ENCODE measurements at regions not wholly inside any gene's neighbourhood (a gene's known extent, or its start where the extent isn't known, plus 50 kb on each side); places are given as distances from the start of the nearest gene placed in this dataset.

DNA sequence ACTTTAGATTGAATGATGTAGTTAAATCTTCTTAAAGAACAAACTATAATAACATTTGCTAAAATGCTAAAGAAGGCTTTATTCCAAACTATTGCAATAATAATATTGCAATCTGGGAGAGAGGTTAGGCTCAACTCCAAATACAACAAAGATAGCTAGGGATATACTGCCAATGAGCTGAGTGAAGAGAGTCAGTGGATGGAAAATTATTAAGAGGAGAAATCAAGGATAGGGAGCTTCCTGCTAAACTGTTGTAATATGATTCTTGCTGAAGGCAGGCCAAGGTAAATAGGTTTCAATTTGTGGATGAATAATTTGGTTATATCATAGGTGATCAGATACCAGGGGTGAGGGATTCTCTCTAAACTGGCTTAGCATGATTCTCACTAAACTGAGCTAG is 1651.5 kb downstream of the EFNA5 start:
- TF ChIP-seq ZNF560 (tag by site-specific recombination; IDR thresholded peaks at IDR 0.05; ENCODE audit: borderline replicate concordance) = no peak
- TF ChIP-seq MEIS1 (CRISPR knock-in tag; IDR thresholded peaks at IDR 0.05; ENCODE audit: borderline replicate concordance) = no peak
- TF ChIP-seq, protein P1, sequence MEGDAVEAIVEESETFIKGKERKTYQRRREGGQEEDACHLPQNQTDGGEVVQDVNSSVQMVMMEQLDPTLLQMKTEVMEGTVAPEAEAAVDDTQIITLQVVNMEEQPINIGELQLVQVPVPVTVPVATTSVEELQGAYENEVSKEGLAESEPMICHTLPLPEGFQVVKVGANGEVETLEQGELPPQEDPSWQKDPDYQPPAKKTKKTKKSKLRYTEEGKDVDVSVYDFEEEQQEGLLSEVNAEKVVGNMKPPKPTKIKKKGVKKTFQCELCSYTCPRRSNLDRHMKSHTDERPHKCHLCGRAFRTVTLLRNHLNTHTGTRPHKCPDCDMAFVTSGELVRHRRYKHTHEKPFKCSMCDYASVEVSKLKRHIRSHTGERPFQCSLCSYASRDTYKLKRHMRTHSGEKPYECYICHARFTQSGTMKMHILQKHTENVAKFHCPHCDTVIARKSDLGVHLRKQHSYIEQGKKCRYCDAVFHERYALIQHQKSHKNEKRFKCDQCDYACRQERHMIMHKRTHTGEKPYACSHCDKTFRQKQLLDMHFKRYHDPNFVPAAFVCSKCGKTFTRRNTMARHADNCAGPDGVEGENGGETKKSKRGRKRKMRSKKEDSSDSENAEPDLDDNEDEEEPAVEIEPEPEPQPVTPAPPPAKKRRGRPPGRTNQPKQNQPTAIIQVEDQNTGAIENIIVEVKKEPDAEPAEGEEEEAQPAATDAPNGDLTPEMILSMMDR (tag by site-specific recombination; IDR thresholded peaks at IDR 0.05) = no peak
- no peak for TF ChIP-seq ZNF24 (tag by site-specific recombination; IDR thresholded peaks at IDR 0.05)
- no peak for TF ChIP-seq ZFP69B (tag by site-specific recombination; IDR thresholded peaks at IDR 0.05)
- TF ChIP-seq, protein P2, sequence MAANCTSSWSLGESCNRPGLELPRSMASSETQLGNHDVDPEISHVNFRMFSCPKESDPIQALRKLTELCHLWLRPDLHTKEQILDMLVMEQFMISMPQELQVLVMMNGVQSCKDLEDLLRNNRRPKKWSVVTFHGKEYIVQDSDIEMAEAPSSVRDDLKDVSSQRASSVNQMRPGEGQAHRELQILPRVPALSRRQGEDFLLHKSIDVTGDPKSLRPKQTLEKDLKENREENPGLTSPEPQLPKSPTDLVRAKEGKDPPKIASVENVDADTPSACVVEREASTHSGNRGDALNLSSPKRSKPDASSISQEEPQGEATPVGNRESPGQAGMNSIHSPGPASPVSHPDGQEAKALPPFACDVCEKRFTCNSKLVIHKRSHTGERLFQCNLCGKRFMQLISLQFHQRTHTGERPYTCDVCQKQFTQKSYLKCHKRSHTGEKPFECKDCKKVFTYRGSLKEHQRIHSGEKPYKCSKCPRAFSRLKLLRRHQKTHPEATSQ (tag by site-specific recombination; IDR thresholded peaks at IDR 0.05) = no peak

Measured in HEK293 (cell line).